GM20000 (cell line): ENCODE measurements at regions not wholly inside any gene's neighbourhood (a gene's known extent, or its start where the extent isn't known, plus 50 kb on each side); places are given as distances from the start of the nearest gene placed in this dataset.
A peak's percentile ranks its signal among the peaks of the same experiment; 100 is the strongest.

ENCODE experiments used
- DNase-seq: peaks from one replicate; pipeline ENCODE4 v3.0.0; 2012; ENCODE audit warnings: low spot score
- TF ChIP-seq, protein P1 (sequence below): IDR thresholded peaks from 2 replicates; pipeline ENCODE4 v1.5.1; 2012; ENCODE audit warnings: mild to moderate bottlenecking, control low read depth; ENCODE audit errors: extremely low read depth, missing control alignments

DNA sequence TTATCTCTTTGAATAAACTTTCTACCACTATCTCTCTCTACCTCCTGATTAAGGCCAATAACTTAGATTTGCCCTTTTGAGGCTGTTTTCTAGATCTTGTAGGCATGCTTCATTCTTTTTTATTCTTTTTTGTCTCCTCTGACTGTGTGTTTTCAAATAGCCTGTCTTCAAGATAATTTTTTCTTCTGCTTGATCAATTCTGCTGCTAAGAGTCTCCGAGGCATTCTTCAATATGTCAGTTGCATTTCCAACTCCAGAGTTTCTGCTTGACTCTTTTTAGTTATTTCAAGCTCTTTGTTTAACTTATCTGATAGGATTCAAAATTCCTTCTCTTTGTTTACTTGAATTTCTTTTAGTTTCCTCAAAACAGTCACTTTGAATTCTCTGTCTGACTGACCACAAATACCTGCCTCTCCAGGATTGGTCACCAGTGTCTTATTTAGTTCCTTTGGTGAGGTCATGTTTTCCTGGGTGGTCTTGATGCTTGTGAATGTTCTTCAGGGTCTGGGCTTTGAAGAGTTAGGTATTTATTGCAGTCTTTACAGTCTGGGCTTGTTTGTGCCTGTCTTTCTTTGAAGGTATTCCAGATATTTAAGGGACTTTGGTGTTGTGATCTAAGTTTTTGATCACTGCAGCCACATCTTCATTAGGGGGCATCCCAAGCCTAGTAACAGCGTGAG, 197.3 kb upstream of the STK17B start:
- no peak for DNase-seq
- TF ChIP-seq, protein P1, sequence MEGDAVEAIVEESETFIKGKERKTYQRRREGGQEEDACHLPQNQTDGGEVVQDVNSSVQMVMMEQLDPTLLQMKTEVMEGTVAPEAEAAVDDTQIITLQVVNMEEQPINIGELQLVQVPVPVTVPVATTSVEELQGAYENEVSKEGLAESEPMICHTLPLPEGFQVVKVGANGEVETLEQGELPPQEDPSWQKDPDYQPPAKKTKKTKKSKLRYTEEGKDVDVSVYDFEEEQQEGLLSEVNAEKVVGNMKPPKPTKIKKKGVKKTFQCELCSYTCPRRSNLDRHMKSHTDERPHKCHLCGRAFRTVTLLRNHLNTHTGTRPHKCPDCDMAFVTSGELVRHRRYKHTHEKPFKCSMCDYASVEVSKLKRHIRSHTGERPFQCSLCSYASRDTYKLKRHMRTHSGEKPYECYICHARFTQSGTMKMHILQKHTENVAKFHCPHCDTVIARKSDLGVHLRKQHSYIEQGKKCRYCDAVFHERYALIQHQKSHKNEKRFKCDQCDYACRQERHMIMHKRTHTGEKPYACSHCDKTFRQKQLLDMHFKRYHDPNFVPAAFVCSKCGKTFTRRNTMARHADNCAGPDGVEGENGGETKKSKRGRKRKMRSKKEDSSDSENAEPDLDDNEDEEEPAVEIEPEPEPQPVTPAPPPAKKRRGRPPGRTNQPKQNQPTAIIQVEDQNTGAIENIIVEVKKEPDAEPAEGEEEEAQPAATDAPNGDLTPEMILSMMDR = no peak

GRCh38 chr2:196369967-196370366, 198.6 kb upstream of the STK17B start:
- TF ChIP-seq, protein P1 = no peak

GRCh38 chr2:196370381-196370780, 199.0 kb upstream of the STK17B start:
- DNase-seq = no peak
- TF ChIP-seq, protein P1 = no peak

More at GRCh38 chr2:196369967-196370366, 198.6 kb upstream of the STK17B start:
- DNase-seq = no peak

GRCh38 chr2:196372276-196372809, 201.0 kb upstream of the STK17B start:
- DNase-seq = no peak
- TF ChIP-seq, protein P1 = no peak

- TF ChIP-seq, protein P1 = no peak
- DNase-seq = no peak
Observed at GRCh38 chr2:196372811-196373664, 201.7 kb upstream of the STK17B start.

- TF ChIP-seq, protein P1 = no peak
- peak; percentile 18 for DNase-seq
Observed at GRCh38 chr2:196376984-196377877, 205.9 kb upstream of the STK17B start.
